HG03469 (cell line): ENCODE measurements at regions not wholly inside any gene's neighbourhood (a gene's known extent, or its start where the extent isn't known, plus 50 kb on each side); places are given as distances from the start of the nearest gene placed in this dataset.

Experiments used
- ATAC-seq: cut with Tn5 transposase; IDR thresholded peaks from one replicate; pipeline ENCODE4 v1.9.1; 2021; ENCODE audit warnings: mild to moderate bottlenecking, moderate library complexity, moderate number of reproducible peaks; ENCODE audit not compliant: unreplicated experiment

DNA sequence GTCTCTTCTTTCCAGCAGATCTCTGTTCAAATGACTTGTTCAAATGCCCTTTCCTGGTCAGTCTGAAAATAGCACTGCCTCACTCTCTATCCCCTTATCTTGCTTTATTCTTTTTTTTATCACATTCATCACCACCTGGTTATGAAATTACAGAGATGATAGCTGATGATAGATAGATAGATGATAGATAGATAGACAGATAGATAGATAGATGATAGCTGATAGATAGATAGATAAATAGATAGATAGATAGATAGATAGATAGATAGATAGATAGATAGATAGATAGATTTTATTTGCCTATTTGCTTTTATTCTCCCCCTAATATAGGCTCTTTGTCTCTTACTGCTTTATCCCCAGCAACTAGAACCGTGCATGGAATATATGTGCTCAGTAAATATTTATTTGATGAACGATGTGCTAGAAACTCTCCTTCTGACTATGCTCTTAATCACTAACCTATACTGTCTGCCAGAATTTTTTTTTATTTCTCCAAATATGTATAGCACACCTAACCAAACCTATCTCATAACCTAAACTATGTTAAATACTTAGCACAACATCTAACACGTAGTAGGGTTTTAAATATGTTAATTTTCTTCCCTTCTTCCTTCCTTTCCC, 372.8 kb upstream of the DUSP10 start:
- no peak for ATAC-seq

DNA sequence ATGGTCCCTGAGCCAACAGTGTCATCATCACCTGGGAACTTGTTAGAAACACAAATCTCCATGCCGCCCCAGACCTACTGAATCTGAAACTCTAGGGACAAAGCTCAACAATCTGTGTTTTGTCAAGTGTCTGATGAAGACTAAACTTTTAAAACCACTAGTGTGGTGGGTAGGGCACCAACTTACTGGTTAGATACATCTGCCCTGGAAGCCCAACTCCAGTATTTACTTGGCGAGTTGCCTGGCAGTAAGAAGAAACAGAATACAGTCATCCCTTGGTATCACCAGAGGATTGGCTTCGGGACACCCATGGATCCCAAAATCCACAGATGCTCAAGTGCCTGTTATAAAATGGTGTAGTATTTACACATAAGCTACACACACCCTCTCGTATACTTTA, 367.9 kb upstream of the DUSP10 start:
- ATAC-seq: no peak

DNA sequence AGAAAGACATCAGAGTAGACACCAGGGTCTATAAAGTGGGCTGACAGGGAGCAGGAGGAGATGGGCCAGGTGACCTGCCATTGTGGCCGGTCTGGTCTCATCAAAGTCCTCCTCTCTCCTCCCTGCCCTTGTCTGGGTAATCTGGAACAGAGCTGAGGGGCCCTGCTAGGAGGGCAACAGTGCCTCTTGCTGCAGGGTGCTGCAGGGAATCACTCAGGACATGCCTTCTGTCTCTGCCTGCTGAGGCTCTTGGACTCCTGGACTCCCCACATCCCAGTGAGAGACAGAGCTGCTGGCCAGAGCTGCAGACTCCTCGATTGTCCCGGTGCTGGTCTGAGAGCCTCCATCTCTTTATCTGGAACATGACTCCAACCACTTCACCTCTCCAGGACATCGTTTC, 366.1 kb upstream of the DUSP10 start:
- ATAC-seq: no peak

DNA sequence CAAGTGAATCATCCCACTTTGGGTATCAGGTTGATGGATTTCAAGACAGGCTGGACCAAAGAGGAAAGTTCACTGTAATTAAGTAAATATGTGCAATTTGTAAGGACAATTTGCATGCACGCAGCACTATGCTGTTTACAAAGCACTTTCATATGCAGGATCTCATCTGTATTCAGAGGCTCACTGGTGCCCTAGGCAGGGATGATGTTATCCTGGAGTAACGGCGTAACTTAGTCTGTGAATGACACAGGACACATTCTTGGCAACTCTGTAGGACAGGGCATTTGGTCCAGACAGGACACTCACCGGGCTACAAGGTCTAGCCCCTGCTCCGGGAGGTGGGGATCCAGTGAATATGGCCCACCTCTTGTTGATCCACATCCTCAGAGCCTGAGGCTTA, 365.4 kb upstream of the DUSP10 start:
- ATAC-seq: no peak

DNA sequence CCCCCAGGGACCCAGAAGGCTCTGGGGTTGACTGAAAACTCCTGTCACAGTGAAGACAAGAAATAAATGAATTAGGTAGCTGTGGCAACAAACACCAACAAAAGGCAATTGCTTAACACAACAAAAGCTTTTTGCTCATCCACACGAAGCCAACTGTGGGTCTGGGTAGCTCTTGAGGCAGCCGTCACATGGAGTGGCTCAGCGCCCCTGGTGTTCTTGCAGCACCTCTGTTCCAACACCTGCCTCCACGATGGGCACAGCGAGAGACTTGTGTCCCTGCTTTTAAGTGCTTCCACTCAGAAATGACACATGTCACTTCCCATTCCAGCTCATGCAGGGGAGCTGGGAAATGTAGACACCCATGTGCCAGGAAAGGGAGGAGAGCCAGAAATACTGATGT, 364.5 kb upstream of the DUSP10 start:
- no peak for ATAC-seq

DNA sequence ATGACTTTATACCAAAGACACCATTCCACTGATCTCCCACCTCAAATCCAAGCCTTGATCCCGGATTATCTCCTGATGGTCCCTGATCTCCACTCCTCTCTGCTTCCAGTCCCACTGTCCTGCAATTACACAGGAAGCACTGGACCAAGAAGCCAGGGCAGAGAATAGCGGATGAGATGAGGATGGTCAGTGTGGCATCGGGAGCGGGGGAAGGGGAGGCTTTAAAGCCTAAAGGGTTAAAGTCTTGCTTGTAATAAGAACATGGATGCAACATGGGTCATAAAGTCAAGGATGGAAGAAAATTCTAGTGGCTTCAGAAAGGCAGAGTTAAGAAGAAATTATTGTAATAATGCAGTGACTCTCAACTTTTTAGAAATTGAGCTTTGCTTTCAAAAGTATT, 364.0 kb upstream of the DUSP10 start:
- ATAC-seq: no peak

DNA sequence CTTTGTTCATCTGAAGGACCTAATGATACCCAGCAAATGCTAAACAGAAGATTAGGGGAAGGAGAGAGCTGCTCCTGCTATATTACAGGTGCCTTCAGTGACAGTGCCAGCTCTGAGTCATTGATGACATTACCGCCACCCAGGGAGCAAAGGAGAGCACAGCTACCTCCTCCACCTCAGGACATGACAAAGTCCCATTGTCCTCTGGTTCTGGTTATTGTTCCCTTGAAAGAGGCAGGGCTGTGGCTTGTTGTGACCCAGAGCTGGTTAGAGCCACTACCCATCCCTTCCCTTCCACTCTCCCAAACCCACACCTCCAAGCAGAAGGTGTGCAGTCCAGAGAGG, 363.5 kb upstream of the DUSP10 start:
- no peak for ATAC-seq

DNA sequence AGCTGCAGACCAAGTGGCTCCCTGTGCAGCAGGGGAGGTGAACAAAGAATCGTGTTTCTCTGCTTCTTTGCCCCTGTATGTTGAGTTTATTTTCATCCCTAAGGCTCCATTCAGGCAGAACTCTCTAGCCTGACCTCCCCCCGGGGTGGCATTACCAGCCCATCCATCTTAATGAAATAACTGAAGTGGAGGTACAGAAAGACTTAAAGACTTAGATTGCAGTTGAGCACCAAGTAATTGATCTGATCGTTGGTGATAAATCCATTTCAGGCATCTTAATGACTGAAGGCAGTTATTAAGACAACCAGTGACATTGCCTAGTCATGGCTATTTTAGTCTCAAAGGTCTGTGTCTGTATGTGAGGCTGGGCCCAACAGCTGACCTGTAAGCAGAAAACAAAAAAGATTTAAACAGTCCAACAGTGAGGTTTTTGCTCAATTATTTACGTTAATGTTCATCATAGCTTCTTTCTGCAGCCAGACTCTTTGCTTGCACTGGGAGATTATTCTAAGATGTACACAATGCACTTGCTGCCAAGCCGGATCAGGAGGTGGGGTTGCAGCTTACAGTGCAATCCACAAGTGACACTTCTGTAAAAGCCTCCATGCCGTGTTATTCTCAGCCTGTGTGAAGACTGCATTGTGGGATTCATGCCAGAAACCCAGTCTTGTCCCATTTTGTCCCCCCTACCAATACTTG, 363.0 kb upstream of the DUSP10 start:
- no peak for ATAC-seq

DNA sequence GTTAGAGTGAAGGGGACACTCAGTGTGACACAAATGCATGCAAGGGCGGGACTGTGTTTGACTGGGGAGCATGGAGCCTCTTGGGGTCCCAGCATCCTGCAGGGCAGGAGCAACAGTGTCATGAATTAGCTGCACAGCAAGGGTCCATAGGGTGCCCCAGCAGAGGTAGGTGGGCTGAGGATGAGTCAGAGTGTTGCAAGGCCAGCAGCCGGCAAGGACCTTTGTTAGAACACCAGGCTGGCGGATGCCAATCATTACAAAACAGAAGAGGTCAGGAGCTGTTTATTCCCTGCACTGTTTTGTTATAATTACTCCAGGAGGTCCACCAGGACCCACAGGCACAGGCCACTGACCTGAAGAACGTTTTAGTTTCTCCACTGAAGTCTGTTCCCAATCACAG, 362.2 kb upstream of the DUSP10 start:
- ATAC-seq: no peak

DNA sequence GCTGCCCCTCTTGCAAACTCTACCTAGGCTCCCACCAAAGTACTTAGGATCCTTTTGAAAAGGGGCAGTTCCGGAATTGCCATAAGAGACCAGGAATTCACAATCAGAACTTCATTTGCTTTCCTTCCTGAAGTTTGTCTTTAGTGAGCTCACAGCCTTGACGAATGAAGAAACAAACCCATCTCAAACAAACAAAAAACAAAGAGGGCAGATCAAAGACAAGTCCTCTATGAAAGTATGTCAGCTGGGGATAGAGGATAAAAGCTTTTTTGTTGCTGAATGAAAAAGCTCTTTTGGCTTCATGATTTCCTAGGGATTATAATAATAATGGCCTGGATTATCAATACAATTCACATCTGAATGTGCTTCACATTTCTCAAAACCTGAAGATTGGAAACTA, 357.9 kb upstream of the DUSP10 start:
- no peak for ATAC-seq

DNA sequence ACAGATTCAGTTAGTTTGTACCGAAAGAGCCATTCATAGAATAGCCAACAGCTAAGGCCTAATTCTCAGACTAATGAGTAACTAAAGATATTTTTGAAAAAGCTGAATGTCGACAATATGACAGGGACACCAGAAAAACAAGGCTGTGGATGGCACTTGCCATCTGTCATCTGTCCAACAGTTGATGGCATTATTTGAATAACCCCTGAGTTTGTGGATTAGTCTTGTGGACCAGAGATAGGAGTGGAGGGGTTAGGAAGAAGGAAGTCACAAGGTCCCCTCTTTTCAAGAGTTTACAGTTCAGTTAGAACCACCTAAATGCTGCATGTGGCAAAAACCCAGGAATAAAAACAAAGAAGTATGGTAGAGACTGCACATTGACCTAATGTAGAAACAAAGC, 356.5 kb upstream of the DUSP10 start:
- no peak for ATAC-seq

DNA sequence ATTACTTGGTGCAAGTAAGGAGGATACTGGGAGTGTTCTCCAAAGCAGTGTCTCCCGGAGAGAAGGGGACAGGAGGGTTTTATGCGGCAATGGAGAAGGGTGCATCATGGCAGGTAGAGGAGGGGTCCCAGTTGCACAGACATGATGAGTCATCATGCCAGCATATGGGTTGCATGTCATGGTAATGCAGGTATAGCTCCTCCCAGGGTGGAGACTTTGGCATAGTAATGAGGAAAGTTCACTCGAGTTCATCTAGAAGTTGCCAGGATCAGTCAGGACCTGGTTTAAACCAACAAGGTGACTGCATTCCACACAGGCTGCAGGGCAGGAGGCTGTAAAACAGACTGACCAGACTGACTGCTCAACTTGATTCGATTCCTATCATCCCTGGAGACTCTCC, 355.7 kb upstream of the DUSP10 start:
- no peak for ATAC-seq

DNA sequence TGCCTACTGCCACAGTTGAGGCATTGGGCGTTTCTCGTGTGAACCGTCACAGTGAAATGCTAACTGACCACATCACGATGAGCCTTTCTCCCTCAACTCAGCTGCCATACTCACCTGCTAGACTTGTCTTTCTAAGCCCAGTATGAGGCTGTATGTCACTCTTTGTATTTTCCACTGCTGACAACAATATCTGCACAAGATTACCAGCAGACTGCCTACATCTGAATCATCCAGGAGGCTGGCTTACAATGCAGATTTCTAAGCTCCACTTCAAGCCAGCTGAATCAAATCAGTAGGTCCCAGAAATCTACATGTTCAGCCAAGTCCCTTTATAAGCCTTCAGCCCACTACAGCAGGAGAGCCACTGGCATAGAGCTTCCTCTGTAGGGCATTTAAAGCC, 355.0 kb upstream of the DUSP10 start:
- ATAC-seq: no peak

DNA sequence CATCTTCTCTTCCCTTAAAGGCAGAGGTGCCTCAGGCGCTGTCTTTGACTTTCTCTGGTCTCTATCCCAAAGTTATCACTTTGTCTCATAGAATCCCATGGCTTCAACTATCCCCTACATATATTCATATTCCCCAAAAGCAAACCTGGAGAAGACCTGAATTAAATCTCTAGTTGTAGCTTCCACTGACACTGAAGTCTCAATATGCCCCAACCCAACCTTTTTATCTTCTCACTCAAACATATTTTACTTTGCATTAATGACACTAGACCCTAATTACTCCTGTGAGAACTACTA, 354.5 kb upstream of the DUSP10 start:
- no peak for ATAC-seq

DNA sequence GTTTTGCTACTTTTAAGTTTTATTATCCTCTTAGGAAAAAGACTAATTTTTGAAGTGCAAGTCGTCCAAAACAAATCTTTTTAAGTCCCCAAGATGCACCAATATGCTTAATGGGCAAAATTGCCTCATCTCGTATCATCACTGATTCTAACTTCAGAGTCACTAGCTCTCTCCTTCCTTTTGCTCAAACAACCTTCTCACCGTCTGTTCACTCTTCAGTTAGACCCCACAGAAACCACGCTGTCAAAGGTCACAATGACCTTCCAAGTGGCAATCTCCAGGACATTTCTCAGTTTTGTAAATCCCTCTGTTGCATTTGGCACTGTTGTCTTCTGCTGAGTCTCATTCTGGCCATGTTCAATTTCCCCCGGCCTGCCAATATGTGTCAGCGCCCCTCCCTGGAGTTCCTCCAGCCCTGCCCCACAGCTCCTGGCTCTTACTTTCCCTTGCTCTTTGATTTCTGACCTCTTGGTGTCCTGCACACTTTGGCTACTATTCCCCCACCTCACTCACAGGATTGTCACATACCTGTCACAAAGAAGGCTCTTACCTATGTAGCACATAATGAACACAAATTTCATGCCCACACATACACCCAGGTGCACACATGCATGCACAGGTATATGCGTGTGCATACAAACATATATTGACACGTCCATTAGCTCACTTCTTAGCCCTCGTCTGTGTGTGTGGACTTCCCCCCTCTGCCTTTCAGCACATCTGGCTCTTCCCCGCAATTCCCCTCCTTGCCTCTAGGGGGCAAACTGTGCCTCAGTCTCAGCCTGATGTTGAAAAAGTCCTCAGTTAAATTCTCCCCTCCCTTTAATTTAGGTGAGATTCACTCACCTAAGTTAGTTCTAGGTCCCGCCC, 354.0 kb upstream of the DUSP10 start:
- no peak for ATAC-seq

DNA sequence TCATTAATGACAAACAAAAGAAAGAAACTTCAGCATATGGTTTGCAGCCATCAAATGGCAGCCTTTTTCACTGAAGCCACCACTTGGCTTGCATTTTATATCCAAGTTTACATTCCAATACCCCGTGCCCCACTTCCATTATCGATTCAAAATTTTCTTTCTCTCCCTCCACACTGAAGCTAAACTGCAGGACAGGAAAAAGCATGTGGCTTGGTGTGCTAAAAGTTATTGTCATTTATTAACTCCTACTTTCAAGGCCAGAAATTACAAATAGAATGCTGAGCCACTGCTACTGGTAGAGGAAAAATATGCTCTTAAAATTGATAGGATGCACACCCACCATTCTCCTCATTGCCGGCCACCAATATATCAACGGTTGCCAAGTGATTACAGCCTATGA, 351.6 kb upstream of the DUSP10 start:
- no peak for ATAC-seq

DNA sequence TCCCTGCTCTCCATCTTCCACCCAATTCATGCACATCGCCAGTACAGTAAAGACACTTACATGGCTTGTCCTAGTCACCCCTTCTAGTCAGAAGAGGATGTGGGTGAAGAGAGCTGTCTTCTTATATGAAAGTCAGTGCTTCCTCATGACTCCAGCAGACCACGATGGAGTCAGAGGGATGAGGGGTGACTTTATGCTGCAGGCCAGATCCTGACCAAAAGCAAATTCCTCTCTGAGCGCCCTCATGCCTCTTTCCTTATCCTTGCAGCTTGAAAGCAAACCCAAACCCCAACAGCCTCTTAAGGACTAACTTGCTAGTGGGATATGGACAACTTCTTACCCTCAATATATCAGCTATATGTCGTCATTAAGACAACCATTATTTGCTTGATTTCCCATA, 348.2 kb upstream of the DUSP10 start:
- ATAC-seq: no peak

DNA sequence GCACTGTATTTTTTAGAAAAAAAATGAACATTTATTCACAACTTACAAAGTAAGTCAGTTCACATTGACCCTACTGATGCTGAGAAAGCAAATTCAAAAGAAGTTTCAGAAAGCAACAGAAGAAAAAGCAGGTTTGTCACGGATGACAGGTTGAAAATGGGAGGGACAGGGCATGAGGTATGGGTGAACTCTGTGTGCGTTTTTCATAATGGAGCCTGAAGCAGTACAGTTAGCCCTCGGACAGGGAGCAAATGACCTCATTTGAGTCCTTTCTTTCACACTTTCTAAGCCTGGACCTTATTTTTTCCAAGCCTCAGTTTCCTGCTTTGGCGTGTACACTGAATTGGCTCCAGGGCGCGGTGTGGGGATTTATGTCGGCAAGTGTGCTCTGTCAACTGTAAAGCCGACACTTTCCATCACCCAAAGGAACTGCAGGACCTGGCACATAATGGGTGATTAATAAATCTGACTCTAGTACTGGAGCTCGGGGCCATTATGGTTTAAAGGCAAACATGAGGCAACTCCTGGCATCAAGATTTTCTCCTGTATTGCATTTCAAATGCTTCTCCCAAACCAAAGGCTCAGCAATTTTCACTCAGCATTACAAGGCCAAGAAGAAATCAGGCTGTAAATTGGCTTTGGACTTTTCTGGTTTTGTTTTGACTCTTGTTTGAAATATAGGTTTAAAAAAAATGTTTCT, 345.5 kb upstream of the DUSP10 start:
- no peak for ATAC-seq

DNA sequence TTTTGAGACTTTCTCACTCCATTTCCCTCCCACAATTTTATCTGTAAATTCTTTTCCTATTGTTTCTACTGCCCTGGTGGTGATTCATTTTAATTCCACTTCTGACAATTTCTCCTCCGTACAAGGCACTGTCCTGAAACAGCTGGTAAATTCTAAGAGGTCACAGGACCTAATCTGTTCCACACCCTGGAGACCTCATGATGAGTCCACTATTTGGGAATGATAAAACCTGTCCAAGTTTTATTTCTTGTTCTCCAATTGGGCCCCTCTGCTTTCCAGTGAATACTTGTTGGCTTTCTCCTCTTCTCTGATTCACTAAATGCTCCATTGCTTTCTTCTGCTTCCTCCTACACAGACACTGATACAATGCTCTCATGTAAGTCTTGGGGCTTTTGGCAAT, 343.1 kb upstream of the DUSP10 start:
- no peak for ATAC-seq

DNA sequence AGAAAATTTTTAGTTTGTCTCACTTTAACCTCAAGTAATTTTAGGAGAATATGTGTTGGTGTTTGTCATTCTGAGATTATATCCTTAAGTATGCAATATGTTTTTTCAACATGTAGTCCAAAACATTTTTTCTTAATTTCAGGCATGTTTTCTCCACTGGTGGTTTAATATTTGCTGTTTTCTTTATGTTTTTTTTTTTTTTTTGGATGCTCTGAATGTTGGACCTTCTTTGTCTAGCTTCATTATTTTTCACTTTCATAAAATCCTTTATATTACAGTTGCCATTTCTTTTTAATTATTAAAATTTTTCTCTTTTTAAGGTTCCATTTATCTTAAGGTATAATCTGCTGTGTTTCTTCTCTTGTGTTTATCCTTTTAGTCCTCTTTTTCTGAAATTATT, 342.2 kb upstream of the DUSP10 start:
- no peak for ATAC-seq

DNA sequence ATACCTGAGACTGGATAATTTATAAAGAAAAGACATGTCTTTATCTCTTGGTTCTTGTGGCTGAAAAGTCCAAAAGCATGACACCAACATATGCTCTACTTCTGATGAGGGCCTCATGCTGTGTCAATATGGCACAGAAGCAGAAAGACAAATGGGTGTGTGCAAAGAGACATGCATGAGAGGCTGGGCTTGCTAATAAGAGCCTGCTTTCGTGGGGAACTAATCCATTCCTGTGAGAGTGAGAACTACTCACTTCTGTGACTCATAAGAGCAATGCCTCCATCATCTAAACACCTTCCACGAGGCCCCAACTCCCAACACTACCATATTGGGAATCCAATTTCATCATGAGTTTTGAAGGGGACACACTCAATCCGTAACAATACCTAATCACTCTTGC, 340.0 kb upstream of the DUSP10 start:
- no peak for ATAC-seq

DNA sequence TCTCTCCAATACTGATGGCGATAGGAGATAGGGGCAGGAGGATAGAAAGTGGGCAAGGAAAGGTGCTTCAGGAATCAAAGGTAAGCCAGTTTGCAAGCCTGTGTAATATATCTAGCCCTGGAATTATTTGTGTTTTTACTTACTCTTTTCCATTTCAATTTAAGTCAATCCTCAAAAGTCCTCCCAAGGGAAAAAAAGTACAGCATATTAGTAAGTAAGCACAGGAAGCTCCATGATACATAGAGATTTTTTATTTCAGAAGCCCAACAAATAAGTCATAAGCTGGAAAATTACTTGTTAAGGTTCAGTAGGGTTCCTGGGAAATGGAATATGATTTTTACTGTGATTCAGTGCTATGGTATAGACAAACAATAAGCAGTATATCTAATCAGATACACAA, 337.7 kb upstream of the DUSP10 start:
- no peak for ATAC-seq
